ENCODE measurements at regions not wholly inside any gene's neighbourhood (a gene's known extent, or its start where the extent isn't known, plus 50 kb on each side); places are given as distances from the start of the nearest gene placed in this dataset.

- H3K79me2 ChIP-seq (ENCODE audit: control insufficient read depth, insufficient read depth, low read length), result no peaks in the 10 kb centered on the region
- H3K4me3 ChIP-seq (replicated peaks in 1 of 3; ENCODE audit: insufficient read depth in 1 of 3, low read depth in 1 of 3, low read length in 3 of 3), result no peak overlapping the region
- H3K4me1 ChIP-seq (ENCODE audit: control insufficient read depth, extremely low read depth, insufficient read depth, low read length), result no peaks in the 10 kb centered on the region
- DNase-seq (ENCODE audit: low read depth, low spot score) (no peak), FAIRE-seq (no peak)
- dilution Hi-C loops (cut with MboI; ENCODE audit: extremely low pct_ligation_motif_present, low sequenced_read_pairs) (no loop called here), intact Hi-C loops (cut with micrococcal nuclease) (no loop called here)
- H3K9ac ChIP-seq (replicated peaks; ENCODE audit: extremely low read depth, insufficient read depth, low read length), result no peak overlapping the region
- H3K27ac ChIP-seq (ENCODE audit: insufficient read depth, low read depth, low read length), result no peak overlapping the region
- no peaks in the 10 kb centered on the region for H3K36me3 ChIP-seq (ENCODE audit: control insufficient read depth in 2 of 2, extremely low read depth in 1 of 2, insufficient read depth in 2 of 2, low read length in 2 of 2)
- ChIA-PET CTCF (no interaction called here), POLR2A (no interaction called here)
- no TSS peak for BruUV-seq (replicated peaks)
- no peaks in the 10 kb centered on the region for H3K9me1 ChIP-seq (replicated peaks; ENCODE audit: control insufficient read depth, extremely low read depth, insufficient read depth, low read length)
- no peak overlapping the region for H3K4me2 ChIP-seq (ENCODE audit: insufficient read depth, low read length)
- TF ChIP-seq CTCF (IDR thresholded peaks at IDR 0.05; ENCODE audit: extremely low read depth in 1 of 2, insufficient read depth in 1 of 2, low read depth in 1 of 2, low read length in 2 of 2), result no peak
- TF ChIP-seq MYC (IDR thresholded peaks at IDR 0.05; ENCODE audit: low read depth, low read length), result no peak
- no peak for TF ChIP-seq MAX (IDR thresholded peaks at IDR 0.05; ENCODE audit: insufficient read depth, insufficient read length)
- no peak for TF ChIP-seq FOS (IDR thresholded peaks at IDR 0.05; ENCODE audit: borderline replicate concordance, insufficient read depth, low read length)
- TF ChIP-seq GATA2 (IDR thresholded peaks at IDR 0.05; ENCODE audit: insufficient read depth, insufficient read length, low read depth, low read length), result no peak
- TF ChIP-seq POLR2A (IDR thresholded peaks at IDR 0.05; ENCODE audit: low read depth, low read length), result no peak
- TF ChIP-seq POLR2AphosphoS5 (IDR thresholded peaks at IDR 0.05; ENCODE audit: insufficient read depth, low read depth, low read length), result no peak
- TF ChIP-seq EZH2 (IDR thresholded peaks at IDR 0.05; ENCODE audit: borderline replicate concordance, low read depth, low read length, severe bottlenecking), result no peak
- TF ChIP-seq JUN (IDR thresholded peaks at IDR 0.05; ENCODE audit: borderline replicate concordance, insufficient read depth, insufficient read length, low read depth), result no peak
- no peaks in the 10 kb centered on the region for H3K9me3 ChIP-seq (replicated peaks; ENCODE audit: control insufficient read depth, insufficient read depth, low read length)
- no peaks in the 10 kb centered on the region for H4K20me1 ChIP-seq (replicated peaks; ENCODE audit: control insufficient read depth, extremely low read depth, insufficient read depth, low read length)
- H2AFZ ChIP-seq (ENCODE audit: low read depth, low read length), result no peak overlapping the region
- H3K27me3 ChIP-seq (ENCODE audit: control insufficient read depth in 2 of 2, insufficient read depth in 2 of 2, low read length in 2 of 2), result no peaks in the 10 kb centered on the region
Observed at GRCh38 chr5:101897914-101898313, 398.2 kb downstream of the SLCO4C1 start.
